Stimulated activated CD4-positive, alpha-beta T cell treated with anti-CD3 and anti-CD28 coated beads, Interleukin-15, amount 100 ng/mL, for 1 hour (primary cell): ENCODE measurements at regions not wholly inside any gene's neighbourhood (a gene's known extent, or its start where the extent isn't known, plus 50 kb on each side); places are given as distances from the start of the nearest gene placed in this dataset.
"Not testable (repeated sequence)": the region's sequence is repeated elsewhere in the genome, so short reads cannot be mapped to it uniquely, and the experiment has no call there.

Experiments used
- DNase-seq, 2 donors: peaks; one replicate each; pipeline ENCODE4 v3.0.0-alpha.2; 2020; ENCODE audit warnings: low read depth in 1 of 2, low spot score in 1 of 2

GRCh38 chr6:27633221-27633688, 160.3 kb upstream of the ZNF184 start:
- DNase-seq, result not testable (repeated sequence)

DNA sequence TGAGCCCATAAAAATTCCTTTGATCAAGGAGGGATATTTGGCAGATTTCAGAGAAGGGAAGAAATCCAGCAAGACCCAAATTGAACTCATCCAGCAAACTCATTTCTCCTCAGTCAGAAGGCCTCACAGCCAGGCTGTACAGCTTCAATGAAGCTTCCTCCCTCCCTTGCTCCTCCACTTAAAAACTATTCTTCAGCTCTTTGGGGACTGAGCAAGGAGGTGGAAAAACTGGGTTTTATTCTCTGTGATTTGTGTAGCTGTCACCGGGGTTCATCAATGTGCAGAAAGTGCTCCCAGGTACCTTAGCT, 158.7 kb upstream of the ZNF184 start:
- no peak for DNase-seq

GRCh38 chr6:27630727-27631608, 158.1 kb upstream of the ZNF184 start:
- DNase-seq, result peak in 1 of 2 donors; percentile 20

DNA sequence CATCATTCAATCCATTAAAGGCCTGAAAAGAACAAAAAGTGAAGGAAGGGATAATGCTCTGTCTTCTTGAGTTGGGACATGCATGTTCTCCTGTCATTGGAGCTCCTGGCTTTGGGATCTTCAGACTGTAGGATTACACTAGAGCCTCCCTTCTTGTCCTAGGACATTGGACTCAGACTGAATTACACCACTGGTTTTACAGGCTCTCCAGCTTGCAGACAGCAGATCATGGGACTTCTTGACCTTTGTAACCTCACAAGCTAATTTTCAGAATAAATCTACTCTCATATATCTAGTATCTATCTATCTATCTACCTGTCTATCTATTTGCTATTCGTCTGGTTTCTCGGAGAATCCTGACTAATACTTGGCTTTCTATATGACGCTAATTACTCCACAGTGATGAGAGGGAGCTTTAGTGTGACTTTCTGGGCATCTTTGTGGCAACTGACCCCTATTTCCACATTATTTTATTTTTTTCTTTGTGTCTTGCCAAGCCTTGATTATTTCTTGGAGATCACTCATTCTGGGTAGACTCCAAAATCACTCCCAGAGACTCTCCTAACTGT, 151.9 kb upstream of the ZNF184 start:
- DNase-seq, result no peak

DNA sequence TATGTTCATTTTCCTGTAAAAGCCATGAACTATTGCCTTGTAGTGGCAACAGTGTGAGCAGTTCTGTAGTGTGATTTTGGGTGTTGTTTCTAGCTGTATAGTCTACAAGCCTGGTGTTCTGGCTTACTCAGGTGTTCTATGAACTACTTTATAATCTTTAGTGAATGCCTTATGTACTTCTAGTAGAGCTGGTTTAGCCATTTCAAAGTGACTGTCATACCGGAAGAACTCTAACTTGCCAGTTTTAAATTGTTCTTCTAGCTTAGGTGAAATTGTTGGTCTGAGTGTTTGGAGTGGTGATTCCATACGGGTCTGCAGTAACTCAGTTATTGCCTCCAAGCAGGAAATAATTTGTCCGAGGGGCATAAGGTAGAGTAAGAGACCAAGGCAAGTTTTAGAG, 150.2 kb upstream of the ZNF184 start:
- no peak for DNase-seq

DNA sequence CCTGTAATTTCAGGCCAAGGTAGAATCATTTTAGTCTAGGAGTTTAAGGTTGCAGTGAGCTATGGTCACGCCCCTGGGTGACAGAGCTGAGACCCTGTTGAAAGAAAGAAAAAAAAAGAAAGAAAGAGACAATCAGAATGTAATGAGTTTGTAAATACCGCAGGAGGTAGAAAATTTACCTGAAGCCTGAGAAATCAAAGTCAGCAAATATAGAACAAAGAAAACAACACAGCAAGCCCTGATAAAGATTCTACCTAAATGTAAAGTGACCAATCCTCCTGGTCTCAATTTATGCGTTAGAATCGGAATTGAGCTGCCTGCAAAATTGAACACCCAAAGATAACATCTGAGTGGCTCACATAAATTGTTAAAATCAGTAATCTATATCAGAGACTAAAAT, 146.5 kb upstream of the ZNF184 start:
- no peak for DNase-seq

- DNase-seq, result no peak
Measured at GRCh38 chr6:27617700-27618689, 145.1 kb upstream of the ZNF184 start.

GRCh38 chr6:27617046-27617687, 144.3 kb upstream of the ZNF184 start:
- no peak for DNase-seq

- no peak for DNase-seq
Measured at GRCh38 chr6:27616328-27617045, 143.6 kb upstream of the ZNF184 start.

GRCh38 chr6:27611451-27611850, 138.5 kb upstream of the ZNF184 start:
- DNase-seq, result no peak

DNA sequence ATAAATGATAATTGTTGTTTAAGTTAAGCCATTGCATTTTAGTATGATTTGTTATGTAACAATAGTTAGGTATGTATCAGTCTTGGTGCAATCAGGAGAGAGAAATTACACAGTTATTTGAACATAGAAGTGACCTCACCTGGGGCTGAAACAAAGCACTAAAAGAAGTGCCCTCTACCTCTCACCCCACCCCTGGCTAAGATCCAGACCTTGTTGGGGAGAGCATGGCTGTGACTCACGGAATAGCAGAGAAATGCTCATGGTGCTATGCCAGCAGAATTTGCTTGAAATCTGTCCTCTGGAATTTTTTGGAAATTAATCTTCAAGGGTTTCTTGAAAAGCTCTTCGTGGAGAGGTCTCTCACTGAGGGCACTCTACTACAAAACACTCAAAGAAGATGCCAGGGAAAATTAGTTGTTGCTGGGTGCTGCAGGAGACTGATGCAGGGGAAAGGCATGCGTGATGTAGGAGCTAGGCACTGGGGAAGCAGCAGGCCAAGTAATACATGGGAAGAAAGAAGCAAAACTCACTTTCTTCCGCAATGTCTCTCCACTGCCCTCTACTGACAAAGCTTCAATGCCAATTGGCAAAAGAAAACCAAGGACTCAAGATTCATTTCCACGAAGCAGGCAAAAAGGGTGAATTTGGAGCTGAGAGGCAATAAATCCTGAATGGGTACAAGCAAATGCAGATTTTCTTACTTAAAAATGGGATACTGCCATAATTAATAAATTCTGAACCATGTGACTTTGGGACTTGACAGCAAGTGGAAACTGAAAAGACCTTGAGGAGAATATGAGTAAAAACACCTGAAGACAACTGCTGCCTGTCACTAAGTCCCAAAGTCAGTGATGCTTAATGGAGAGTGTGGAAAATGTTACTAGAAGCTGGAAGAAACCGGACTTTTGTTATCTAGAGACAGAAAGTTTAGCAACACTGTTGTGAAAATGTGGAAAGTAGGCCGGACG, 136.3 kb upstream of the ZNF184 start:
- no peak for DNase-seq

- DNase-seq, result no peak
Measured at GRCh38 chr6:27605401-27606342, 132.8 kb upstream of the ZNF184 start.

- DNase-seq, result no peak
Measured at GRCh38 chr6:27604986-27605385, 132.1 kb upstream of the ZNF184 start.

GRCh38 chr6:27601668-27602254, 128.9 kb upstream of the ZNF184 start:
- DNase-seq, result no peak

DNA sequence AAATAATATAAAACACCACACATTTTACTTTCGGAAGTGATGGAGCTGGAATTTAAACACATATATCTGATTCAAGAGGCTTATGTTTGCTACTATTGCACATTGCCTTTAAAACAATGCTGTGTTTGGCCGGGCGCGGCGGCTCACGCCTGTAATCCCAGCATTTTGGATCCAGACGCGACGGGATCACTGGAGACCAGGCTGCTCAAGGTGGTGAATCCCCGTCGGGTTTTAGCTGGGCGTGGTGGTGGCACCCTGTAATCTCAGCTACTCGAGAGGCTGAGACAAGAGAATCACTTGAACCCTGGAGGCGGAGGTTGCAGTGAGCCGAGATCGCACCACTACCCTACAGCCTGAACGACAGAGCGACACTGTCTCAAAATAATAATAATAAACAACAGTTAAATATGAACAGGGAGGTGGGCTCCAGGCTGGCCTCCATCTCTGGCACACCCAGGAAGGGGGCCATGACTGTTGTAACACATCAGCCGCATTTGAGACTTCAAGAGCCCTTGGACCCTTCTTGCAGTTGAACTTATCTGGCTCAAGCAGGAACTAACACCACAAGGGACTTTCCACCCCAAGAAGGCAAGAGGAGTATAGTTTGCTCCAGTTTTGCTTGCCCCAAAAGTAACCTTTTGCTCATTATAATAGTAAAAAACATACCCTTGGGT, 127.1 kb upstream of the ZNF184 start:
- DNase-seq, result no peak

DNA sequence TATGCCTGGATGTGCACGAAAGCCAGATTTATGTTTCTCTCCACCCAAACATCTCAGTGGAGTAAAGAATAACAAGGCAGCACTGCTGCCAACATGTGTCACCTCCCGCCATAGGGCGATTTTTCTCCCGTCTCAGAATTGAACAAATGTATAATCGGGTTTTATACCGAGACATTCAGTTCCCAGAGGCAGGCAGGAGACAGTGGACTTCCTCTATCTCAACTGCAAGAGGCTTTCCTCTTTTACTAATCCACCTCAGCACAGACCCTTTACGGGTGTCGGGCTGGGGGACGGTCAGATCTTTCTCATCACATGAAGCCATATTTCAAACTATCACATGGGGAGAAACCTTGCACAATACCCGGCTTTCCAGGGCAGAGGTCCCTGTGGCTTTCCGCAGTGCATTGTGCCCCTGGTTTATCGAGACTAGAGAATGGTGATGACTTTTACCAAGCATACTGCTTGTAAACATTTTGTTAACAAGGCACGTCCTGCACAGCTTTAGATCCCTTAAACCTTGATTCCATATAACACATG, 124.2 kb upstream of the ZNF184 start:
- not testable (repeated sequence) for DNase-seq

DNA sequence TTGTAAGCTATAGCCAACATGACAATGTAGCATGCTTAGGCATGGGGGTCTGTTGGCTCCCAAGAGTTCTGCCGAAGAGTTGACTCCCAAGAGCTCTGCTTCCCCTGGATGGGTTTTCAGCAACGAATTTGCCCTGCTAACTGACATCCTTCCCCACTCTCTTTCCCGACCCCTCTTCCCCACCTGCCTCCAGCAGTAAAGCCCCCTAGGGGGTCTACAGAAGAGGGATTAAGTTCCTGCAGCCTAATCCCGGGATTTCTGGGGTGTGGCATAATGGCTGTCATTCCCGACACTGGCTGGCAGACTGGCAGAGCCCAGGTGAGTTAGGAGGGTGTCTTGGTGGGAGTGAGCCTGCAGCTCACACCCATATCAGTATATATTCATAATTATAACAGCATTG, 121.0 kb upstream of the ZNF184 start:
- DNase-seq, result no peak
